Breast epithelium (tissue), 4 donors: ENCODE measurements at regions not wholly inside any gene's neighbourhood (a gene's known extent, or its start where the extent isn't known, plus 50 kb on each side); places are given as distances from the start of the nearest gene placed in this dataset.
A peak's percentile ranks its signal among the peaks of the same experiment; 100 is the strongest.

Experiments used
- DNase-seq, 2 donors: peaks; one replicate each; pipeline ENCODE4 v3.0.0-alpha.2; 2019; ENCODE audit warnings: low spot score in 2 of 2
- H3K27ac ChIP-seq, 2 donors: fragments of 200-600 bp; sonication (generic) in 1 of 2; one replicate each; pipeline ENCODE4 v1.5.1; 2016 to 2019; ENCODE audit warnings: mild to moderate bottlenecking in 1 of 2
- H3K27me3 ChIP-seq, 2 donors: fragments of 200-600 bp; sonication (generic) in 1 of 2; one replicate each; pipeline versions ENCODE4 v1.5.1 to v1.6.0; 2017 to 2019; ENCODE audit warnings: control low read depth in 1 of 2, mild to moderate bottlenecking in 1 of 2
- H3K36me3 ChIP-seq: fragments of 200-600 bp; one replicate; pipeline ENCODE4 v1.5.1; 2019
- H3K4me1 ChIP-seq, 2 donors: fragments of 200-600 bp; sonication (generic); one replicate each; pipeline ENCODE4 v1.5.1; 2016 to 2019; ENCODE audit warnings: control low read depth in 1 of 2
- H3K4me3 ChIP-seq, 3 donors: fragments of 200-600 bp; sonication (generic); 1 replicate in 2 of 3; 2 replicates in 1 of 3; pipeline ENCODE4 v1.5.1; 2016 to 2019; ENCODE audit warnings: mild to moderate bottlenecking in 3 of 3, moderate library complexity in 2 of 3
- H3K9me3 ChIP-seq, 2 donors: fragments of 200-600 bp; sonication (generic) in 1 of 2; one replicate each; pipeline ENCODE4 v1.5.1; 2016 to 2019; ENCODE audit warnings: control low read depth in 1 of 2
- POLR2A ChIP-seq: fragments of 450-650 bp; IDR thresholded peaks from one replicate; pipeline ENCODE4 v1.6.1; 2016; ENCODE audit warnings: antibody characterized with exemption, mild to moderate bottlenecking, moderate library complexity
- POLR2AphosphoS5 ChIP-seq, 3 donors: sonication (generic); formaldehyde crosslinking; IDR thresholded peaks; one replicate each; pipeline ENCODE4 v1.6.1; 2017; ENCODE audit warnings: antibody characterized with exemption in 3 of 3
- intact Hi-C: fragments of 100-400 bp; cut with DNase I; formaldehyde crosslinking; loops from one replicate; pipeline ENCODE4 v1.15.1; 2023; ENCODE audit warnings: low total_unique reads
- TF ChIP-seq, protein P1 (sequence below), 3 donors: fragments of 450-650 bp; IDR thresholded peaks; one replicate each; pipeline ENCODE4 v1.5.1; 2016 to 2017; ENCODE audit warnings: antibody characterized with exemption in 3 of 3, mild to moderate bottlenecking in 3 of 3, moderate library complexity in 3 of 3

DNA sequence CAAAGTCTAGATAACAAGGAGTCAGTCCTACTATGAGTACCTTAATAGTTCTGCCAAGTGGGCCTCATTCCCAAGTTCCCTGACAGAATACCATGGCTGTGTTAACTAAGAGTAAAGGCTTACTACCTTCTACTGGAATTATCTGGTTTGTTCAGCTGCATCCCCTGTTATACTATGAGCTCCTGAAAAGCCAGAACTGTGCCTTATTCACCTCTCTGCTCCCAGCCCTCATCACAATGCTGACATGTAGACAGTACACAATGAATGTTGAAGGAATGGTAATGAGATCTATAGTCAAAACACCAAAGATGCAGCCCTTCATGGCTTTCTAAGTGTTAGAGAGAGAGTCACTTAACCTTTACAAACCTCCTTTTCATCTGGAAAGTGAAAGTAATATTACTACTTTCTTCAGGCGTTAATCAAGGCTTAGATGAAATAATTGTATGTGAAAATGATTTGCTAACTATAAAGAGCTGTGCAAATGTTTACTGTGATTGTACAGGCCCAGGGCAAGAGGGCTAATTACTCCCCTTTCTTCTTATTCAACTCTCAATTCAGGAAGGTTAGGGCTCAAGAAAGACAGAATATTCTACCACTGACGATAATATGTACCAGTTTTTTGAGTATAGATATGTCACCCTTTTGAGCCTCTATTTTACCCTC is 70.3 kb upstream of the MROH9 start:
- Histone ChIP-seq H3K36me3 (no peaks in the 10 kb centered on the region), H3K9me3 (no peaks in the 10 kb centered on the region), H3K4me3 (no peak overlapping the region), H3K27me3 (no peaks in the 10 kb centered on the region), H3K4me1 (no peaks in the 10 kb centered on the region), H3K27ac (peak overlapping the region; percentile 52 to 76)
- DNase-seq: no peak
- TF ChIP-seq POLR2AphosphoS5 (IDR thresholded peaks at IDR 0.05): no peak
- intact Hi-C loops: no loop called here

GRCh38 chr1:170866646-170867045 is 68.7 kb upstream of the MROH9 start:
- no peaks in the 10 kb centered on the region for H3K27me3 ChIP-seq
- H3K4me1 ChIP-seq: no peaks in the 10 kb centered on the region
- TF ChIP-seq POLR2A (no peak), POLR2AphosphoS5 (IDR thresholded peaks at IDR 0.05) (no peak)
- TF ChIP-seq, protein P1, sequence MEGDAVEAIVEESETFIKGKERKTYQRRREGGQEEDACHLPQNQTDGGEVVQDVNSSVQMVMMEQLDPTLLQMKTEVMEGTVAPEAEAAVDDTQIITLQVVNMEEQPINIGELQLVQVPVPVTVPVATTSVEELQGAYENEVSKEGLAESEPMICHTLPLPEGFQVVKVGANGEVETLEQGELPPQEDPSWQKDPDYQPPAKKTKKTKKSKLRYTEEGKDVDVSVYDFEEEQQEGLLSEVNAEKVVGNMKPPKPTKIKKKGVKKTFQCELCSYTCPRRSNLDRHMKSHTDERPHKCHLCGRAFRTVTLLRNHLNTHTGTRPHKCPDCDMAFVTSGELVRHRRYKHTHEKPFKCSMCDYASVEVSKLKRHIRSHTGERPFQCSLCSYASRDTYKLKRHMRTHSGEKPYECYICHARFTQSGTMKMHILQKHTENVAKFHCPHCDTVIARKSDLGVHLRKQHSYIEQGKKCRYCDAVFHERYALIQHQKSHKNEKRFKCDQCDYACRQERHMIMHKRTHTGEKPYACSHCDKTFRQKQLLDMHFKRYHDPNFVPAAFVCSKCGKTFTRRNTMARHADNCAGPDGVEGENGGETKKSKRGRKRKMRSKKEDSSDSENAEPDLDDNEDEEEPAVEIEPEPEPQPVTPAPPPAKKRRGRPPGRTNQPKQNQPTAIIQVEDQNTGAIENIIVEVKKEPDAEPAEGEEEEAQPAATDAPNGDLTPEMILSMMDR (IDR thresholded peaks at IDR 0.05): no peak
- no peak for DNase-seq
- no peak overlapping the region for H3K4me3 ChIP-seq
- no peaks in the 10 kb centered on the region for H3K36me3 ChIP-seq
- no peak overlapping the region for H3K27ac ChIP-seq
- intact Hi-C loops: no loop called here
- H3K9me3 ChIP-seq: no peaks in the 10 kb centered on the region

GRCh38 chr1:170871868-170872267 is 63.5 kb upstream of the MROH9 start:
- DNase-seq: no peak
- H3K4me3 ChIP-seq: no peak overlapping the region
- H3K27me3 ChIP-seq: no peaks in the 10 kb centered on the region
- TF ChIP-seq, protein P1 (IDR thresholded peaks at IDR 0.05): no peak
- TF ChIP-seq POLR2AphosphoS5 (IDR thresholded peaks at IDR 0.05) (no peak), POLR2A (no peak)
- intact Hi-C loops: no loop called here
- H3K27ac ChIP-seq: no peak overlapping the region
- H3K36me3 ChIP-seq: no peaks in the 10 kb centered on the region
- no peaks in the 10 kb centered on the region for H3K4me1 ChIP-seq
- no peaks in the 10 kb centered on the region for H3K9me3 ChIP-seq

DNA sequence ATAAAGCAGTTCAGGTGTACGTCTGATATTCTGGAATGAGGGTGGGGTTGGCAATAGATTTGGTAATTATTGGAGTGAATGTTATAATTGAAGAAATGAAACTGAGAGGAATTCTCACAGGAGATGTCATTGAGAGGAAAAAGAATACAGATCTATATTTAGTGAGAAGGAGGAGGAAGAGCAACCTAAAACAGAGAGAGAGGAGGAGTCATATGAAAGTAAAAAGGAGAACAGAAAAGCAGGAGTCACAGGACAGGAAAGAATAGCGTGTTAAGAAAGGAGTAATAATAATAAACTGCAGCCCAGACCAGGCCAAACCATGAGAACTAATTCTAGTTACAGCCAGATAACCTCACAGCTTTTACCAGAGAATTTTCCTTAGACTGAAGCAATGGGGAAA is 62.7 kb upstream of the MROH9 start:
- TF ChIP-seq POLR2A (no peak), POLR2AphosphoS5 (IDR thresholded peaks at IDR 0.05) (no peak)
- TF ChIP-seq, protein P1 (IDR thresholded peaks at IDR 0.05): no peak
- no peaks in the 10 kb centered on the region for H3K4me1 ChIP-seq
- no peak overlapping the region for H3K27ac ChIP-seq
- H3K4me3 ChIP-seq: no peak overlapping the region
- DNase-seq: no peak
- H3K36me3 ChIP-seq: no peaks in the 10 kb centered on the region
- no peaks in the 10 kb centered on the region for H3K27me3 ChIP-seq
- intact Hi-C loops: no loop called here
- H3K9me3 ChIP-seq: no peaks in the 10 kb centered on the region

- TF ChIP-seq POLR2A (no peak), POLR2AphosphoS5 (IDR thresholded peaks at IDR 0.05) (no peak)
- TF ChIP-seq, protein P1 (IDR thresholded peaks at IDR 0.05): no peak
- Histone ChIP-seq H3K36me3 (no peaks in the 10 kb centered on the region), H3K9me3 (no peaks in the 10 kb centered on the region), H3K27ac (no peak overlapping the region), H3K4me3 (no peak overlapping the region), H3K4me1 (no peaks in the 10 kb centered on the region), H3K27me3 (no peaks in the 10 kb centered on the region)
- intact Hi-C loops: no loop called here
- DNase-seq: no peak
Observed at GRCh38 chr1:170874671-170875070, 60.7 kb upstream of the MROH9 start.
